K562 (cell line): ENCODE measurements at regions not wholly inside any gene's neighbourhood (a gene's known extent, or its start where the extent isn't known, plus 50 kb on each side); places are given as distances from the start of the nearest gene placed in this dataset.

Experiments used
- ATAC-seq: fragments of 200-7000 bp; cut with Tn5 transposase; 3 replicates; pipeline ENCODE4 v1.9.1; 2020; ENCODE audit warnings: moderate library complexity
- BruUV-seq: library from RNA; stranded (reverse); fragments of 400-500 nt; replicated peaks from 2 replicates; lab custom pipeline; 2021; lab: Mats Ljungman, UMichigan
- CTCF ChIA-PET: fragments of 300-600 bp; formaldehyde crosslinking; extraction: SDS; loops from one replicate; lab custom pipeline; 2021; ENCODE audit warnings: low intra/inter-chr PET ratio; lab: Yijun Ruan, JAX
- POLR2A ChIA-PET: fragments of 300-600, 350-650 bp; sonication (Branson Sonifier 250); formaldehyde crosslinking; extraction: SDS; loops from one replicate; lab custom pipeline; 2021; ENCODE audit warnings: antibody characterized with exemption, inconsistent platforms; lab: Yijun Ruan, JAX
- DNase-seq, 4 experiments: peaks; one replicate each; pipeline versions ENCODE4 v3.0.0 to v3.0.0-alpha.2; 2011 to 2018; ENCODE audit warnings: low spot score in 3 of 4, mixed read lengths in 3 of 4; ENCODE audit errors: extremely low read depth in 1 of 4
- FAIRE-seq: peaks from 2 replicates; lab custom pipeline; 2011; peaks lifted over from hg19 to GRCh38; lab: Jason Lieb, UNC
- H2AFZ ChIP-seq: 2 replicates; pipeline ENCODE4 v1.6.0; 2011; ENCODE audit warnings: low read depth, low read length, control low read depth, inconsistent platforms
- H3K27ac ChIP-seq: fragments of 200-600 bp; 3 replicates; pipeline ENCODE4 v1.8.0; 2011; ENCODE audit warnings: low read depth, mild to moderate bottlenecking, control low read depth, inconsistent platforms, low read length, moderate library complexity, mixed read lengths; ENCODE audit errors: extremely low read depth
- H3K27me3 ChIP-seq, 2 experiments: fragments of 300-600 bp in 1 of 2; 2 replicates in 1 of 2; 3 replicates in 1 of 2; pipeline versions ENCODE4 v1.6.0 to v1.8.0; 2011; ENCODE audit warnings: inconsistent platforms in 2 of 2, low read length in 2 of 2, mild to moderate bottlenecking in 1 of 2, mixed read lengths in 1 of 2, moderate library complexity in 1 of 2; ENCODE audit not compliant: control insufficient read depth in 2 of 2, insufficient read depth in 2 of 2
- H3K36me3 ChIP-seq: fragments of 300-600 bp; 3 replicates; pipeline ENCODE4 v1.8.0; 2011; ENCODE audit warnings: mild to moderate bottlenecking, low read length, inconsistent platforms; ENCODE audit not compliant: control insufficient read depth, insufficient read depth
- H3K4me1 ChIP-seq, 2 experiments: fragments of 200-600 bp in 1 of 2; replicated peaks in 1 of 2; 2 replicates in 1 of 2; 3 replicates in 1 of 2; pipeline versions ENCODE4 v1.5.1 to v1.8.0; 2011; ENCODE audit warnings: inconsistent platforms in 2 of 2, low read length in 2 of 2, mild to moderate bottlenecking in 1 of 2, mixed read lengths in 1 of 2, moderate library complexity in 1 of 2; ENCODE audit not compliant: control insufficient read depth in 2 of 2, insufficient read depth in 2 of 2
- H3K4me2 ChIP-seq: 2 replicates; pipeline ENCODE4 v1.6.1; 2011; ENCODE audit warnings: low read length, control low read depth, inconsistent platforms, mixed read lengths; ENCODE audit not compliant: insufficient read depth
- H3K4me3 ChIP-seq: fragments of 200-600 bp; sonication (generic), shearing (Covaris generic); 2 replicates; pipeline ENCODE4 v1.5.1; 2016; ENCODE audit warnings: control low read depth, inconsistent platforms
- H3K79me2 ChIP-seq: fragments of 200-600 bp; 3 replicates; pipeline ENCODE4 v1.8.0; 2011; ENCODE audit warnings: low read length, inconsistent platforms; ENCODE audit not compliant: control insufficient read depth, insufficient read depth
- H3K9ac ChIP-seq, 2 experiments: 2 replicates each; pipeline versions ENCODE4 v1.6.0 to v1.6.1; 2011; ENCODE audit warnings: low read depth in 2 of 2, low read length in 2 of 2, control low read depth in 1 of 2, inconsistent platforms in 1 of 2, mild to moderate bottlenecking in 1 of 2, mixed read lengths in 1 of 2; ENCODE audit not compliant: insufficient read depth in 1 of 2
- H3K9me1 ChIP-seq: one replicate; pipeline ENCODE4 v1.6.0; 2011; ENCODE audit warnings: inconsistent platforms, mild to moderate bottlenecking, low read length, moderate library complexity; ENCODE audit not compliant: control insufficient read depth, insufficient read depth
- H3K9me3 ChIP-seq: replicated peaks from 2 replicates; pipeline ENCODE4 v1.5.1; 2011; ENCODE audit warnings: low read depth, low read length, inconsistent platforms; ENCODE audit not compliant: control insufficient read depth, insufficient read depth
- H4K20me1 ChIP-seq: replicated peaks from 2 replicates; pipeline ENCODE4 v1.6.1; 2011; ENCODE audit warnings: low read length, inconsistent platforms, mixed read lengths; ENCODE audit not compliant: control insufficient read depth, insufficient read depth
- BDP1 ChIP-seq: IDR thresholded peaks from 3 replicates; pipeline ENCODE4 v1.6.1; 2011; ENCODE audit not compliant: insufficient read length, insufficient read depth
- EP400 ChIP-seq: fragments of 450-650 bp; IDR thresholded peaks from 2 replicates; pipeline ENCODE4 v1.6.1; 2017; ENCODE audit warnings: antibody characterized with exemption, mild to moderate bottlenecking, moderate library complexity
- ETS2 ChIP-seq: IDR thresholded peaks from 2 replicates; pipeline ENCODE4 v1.6.1; 2016; ENCODE audit warnings: borderline replicate concordance, missing genetic modification characterization, mild to moderate bottlenecking, moderate library complexity, missing compliant biosample characterization; ENCODE audit not compliant: poor library complexity, severe bottlenecking
- FOXA3 ChIP-seq, 2 experiments: fragments of 450-650 bp in 1 of 2; sonication (generic) in 1 of 2; formaldehyde crosslinking; IDR thresholded peaks in 1 of 2; conservative IDR thresholded peaks in 1 of 2; 2 replicates each; pipeline versions ENCODE4 v1.4.0 to v1.8.0; 2020 to 2022; ENCODE audit warnings: mild to moderate bottlenecking in 2 of 2, missing genetic modification reagents in 1 of 2
- PHF21A ChIP-seq: fragments of 450-650 bp; IDR thresholded peaks from 2 replicates; pipeline ENCODE4 v1.6.1; 2017; ENCODE audit warnings: low read depth, borderline replicate concordance
- SPI1 ChIP-seq: IDR thresholded peaks from 2 replicates; pipeline ENCODE4 v1.6.1; 2011; ENCODE audit warnings: low read depth, low read length, control low read depth, borderline replicate concordance
- ZFP36 ChIP-seq: fragments of 150-350 bp; IDR thresholded peaks from 2 replicates; pipeline ENCODE4 v1.6.1; 2018; ENCODE audit warnings: low read length, low read depth; ENCODE audit not compliant: partially characterized antibody
- WGBS: fragments of 100-300 bp; shearing (Covaris generic); methylation state at CpG from one replicate; pipeline ENCODE4 v1.1.6; 2016; ENCODE audit warnings: low coverage, mixed read lengths; ENCODE audit not compliant: insufficient coverage; ENCODE audit errors: missing lambda C conversion rate; 5-methylcytosine and 5-hydroxymethylcytosine counted together
- in situ Hi-C: fragments of 300-500 bp; cut with MboI; formaldehyde crosslinking; loops from 4 replicates; pipeline ENCODE4 v1.15.0; 2018; ENCODE audit warnings: inconsistent platforms, mixed read lengths
- intact Hi-C: fragments of 100-400 bp; cut with micrococcal nuclease; formaldehyde crosslinking; loops from 2 replicates; pipeline ENCODE4 v1.14.2; 2022
- TF ChIP-seq, protein P1 (sequence below): fragments of 450-650 bp; formaldehyde crosslinking; IDR thresholded peaks from 2 replicates; pipeline ENCODE4 v1.4.0; 2022; ENCODE audit warnings: mild to moderate bottlenecking, moderate library complexity
- TF ChIP-seq, protein P2 (sequence below): sonication (generic); formaldehyde crosslinking; IDR thresholded peaks from 2 replicates; pipeline ENCODE4 v1.8.0; 2022; ENCODE audit warnings: mild to moderate bottlenecking, missing genetic modification reagents
- TF ChIP-seq, protein P3 (sequence below): fragments of 450-650 bp; IDR thresholded peaks from one replicate; pipeline ENCODE4 v1.6.1; 2018; ENCODE audit warnings: mild to moderate bottlenecking, moderate library complexity; ENCODE audit not compliant: partially characterized antibody

DNA sequence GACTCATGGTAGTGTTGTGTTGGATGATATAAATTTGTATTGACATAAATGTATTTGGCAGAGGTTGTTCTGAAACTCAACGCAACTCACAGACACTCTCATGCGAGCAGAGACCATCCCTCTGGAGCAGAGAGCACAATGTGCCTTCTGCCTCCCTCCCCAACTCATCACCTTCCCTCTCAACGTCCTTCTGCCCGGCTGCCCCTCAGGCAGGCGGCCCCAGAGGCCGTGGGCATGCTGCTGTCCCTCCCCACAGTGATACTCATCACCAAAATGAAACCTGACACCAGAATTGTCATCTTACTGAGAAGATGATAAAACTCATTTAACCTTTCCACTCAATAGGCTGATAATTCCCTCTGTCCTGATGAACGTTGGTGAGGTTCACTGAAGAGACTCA lies 260.6 kb downstream of the ETS1 start:
- POLR2A ChIA-PET, result no interaction called here
- Histone ChIP-seq H3K36me3 (no peaks in the 10 kb centered on the region), H3K27me3 (no peaks in the 10 kb centered on the region), H3K9me3 (no peaks in the 10 kb centered on the region), H3K79me2 (no peaks in the 10 kb centered on the region)
- WGBS, result 1% methylated on average over 7 of the region's 7 CpGs
- in situ Hi-C loops, result no loop called here
- TF ChIP-seq, protein P1, sequence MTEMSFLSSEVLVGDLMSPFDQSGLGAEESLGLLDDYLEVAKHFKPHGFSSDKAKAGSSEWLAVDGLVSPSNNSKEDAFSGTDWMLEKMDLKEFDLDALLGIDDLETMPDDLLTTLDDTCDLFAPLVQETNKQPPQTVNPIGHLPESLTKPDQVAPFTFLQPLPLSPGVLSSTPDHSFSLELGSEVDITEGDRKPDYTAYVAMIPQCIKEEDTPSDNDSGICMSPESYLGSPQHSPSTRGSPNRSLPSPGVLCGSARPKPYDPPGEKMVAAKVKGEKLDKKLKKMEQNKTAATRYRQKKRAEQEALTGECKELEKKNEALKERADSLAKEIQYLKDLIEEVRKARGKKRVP (CRISPR knock-in tag), result no peak
- no peak for TF ChIP-seq EP400
- no peak for TF ChIP-seq SPI1
- no peak for TF ChIP-seq BDP1
- no peak for TF ChIP-seq FOXA3 (CRISPR knock-in tag; conservative IDR thresholded peaks at IDR 0.05 in 1 of 2, IDR thresholded peaks at IDR 0.05 in 1 of 2)
- no peak for TF ChIP-seq ETS2 (tag)
- no peak for TF ChIP-seq ZFP36
- TF ChIP-seq, protein P2, sequence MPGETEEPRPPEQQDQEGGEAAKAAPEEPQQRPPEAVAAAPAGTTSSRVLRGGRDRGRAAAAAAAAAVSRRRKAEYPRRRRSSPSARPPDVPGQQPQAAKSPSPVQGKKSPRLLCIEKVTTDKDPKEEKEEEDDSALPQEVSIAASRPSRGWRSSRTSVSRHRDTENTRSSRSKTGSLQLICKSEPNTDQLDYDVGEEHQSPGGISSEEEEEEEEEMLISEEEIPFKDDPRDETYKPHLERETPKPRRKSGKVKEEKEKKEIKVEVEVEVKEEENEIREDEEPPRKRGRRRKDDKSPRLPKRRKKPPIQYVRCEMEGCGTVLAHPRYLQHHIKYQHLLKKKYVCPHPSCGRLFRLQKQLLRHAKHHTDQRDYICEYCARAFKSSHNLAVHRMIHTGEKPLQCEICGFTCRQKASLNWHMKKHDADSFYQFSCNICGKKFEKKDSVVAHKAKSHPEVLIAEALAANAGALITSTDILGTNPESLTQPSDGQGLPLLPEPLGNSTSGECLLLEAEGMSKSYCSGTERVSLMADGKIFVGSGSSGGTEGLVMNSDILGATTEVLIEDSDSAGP (CRISPR knock-in tag), result no peak
- TF ChIP-seq, protein P3, sequence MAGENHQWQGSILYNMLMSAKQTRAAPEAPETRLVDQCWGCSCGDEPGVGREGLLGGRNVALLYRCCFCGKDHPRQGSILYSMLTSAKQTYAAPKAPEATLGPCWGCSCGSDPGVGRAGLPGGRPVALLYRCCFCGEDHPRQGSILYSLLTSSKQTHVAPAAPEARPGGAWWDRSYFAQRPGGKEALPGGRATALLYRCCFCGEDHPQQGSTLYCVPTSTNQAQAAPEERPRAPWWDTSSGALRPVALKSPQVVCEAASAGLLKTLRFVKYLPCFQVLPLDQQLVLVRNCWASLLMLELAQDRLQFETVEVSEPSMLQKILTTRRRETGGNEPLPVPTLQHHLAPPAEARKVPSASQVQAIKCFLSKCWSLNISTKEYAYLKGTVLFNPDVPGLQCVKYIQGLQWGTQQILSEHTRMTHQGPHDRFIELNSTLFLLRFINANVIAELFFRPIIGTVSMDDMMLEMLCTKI, result no peak
- no peak for TF ChIP-seq PHF21A
- TF ChIP-seq, all 486 proteins: peak for 0
- ATAC-seq (no peak), DNase-seq (no peak), FAIRE-seq (no peak)
- Histone ChIP-seq H4K20me1 (no peaks in the 10 kb centered on the region), H3K9ac (no peak overlapping the region), H3K4me1 (no peaks in the 10 kb centered on the region; a peak in 1 of 5 replicates), H3K9me1 (no peaks in the 10 kb centered on the region), H3K4me3 (no peak overlapping the region), H3K27ac (no peak overlapping the region), H2AFZ (no peak overlapping the region), H3K4me2 (no peak overlapping the region)
- intact Hi-C loops, result no loop called here
- CTCF ChIA-PET, result no interaction called here
- no TSS peak for BruUV-seq
